ENCODE measurements at regions not wholly inside any gene's neighbourhood (a gene's known extent, or its start where the extent isn't known, plus 50 kb on each side); places are given as distances from the start of the nearest gene placed in this dataset.

DNA sequence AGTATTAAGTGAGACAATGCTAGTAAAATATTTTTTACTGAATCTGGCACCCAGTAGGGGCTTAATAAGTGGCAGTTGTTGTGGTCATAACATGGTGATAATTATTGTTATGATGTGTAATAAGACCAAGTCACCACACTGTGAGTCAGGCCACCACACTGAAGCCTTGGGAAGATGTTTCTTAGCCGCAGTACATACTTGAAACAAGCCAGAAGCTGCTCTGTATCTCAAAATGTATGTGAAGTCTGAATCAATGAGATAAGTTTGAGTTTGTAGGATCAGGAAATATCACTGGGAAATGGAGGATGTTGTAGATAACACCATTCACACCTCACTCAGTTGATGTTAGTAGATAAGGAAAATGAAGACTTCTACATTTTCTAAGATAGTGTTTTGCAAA lies 51.3 kb upstream of the PTPN3 start:
- TF ChIP-seq, protein P1, sequence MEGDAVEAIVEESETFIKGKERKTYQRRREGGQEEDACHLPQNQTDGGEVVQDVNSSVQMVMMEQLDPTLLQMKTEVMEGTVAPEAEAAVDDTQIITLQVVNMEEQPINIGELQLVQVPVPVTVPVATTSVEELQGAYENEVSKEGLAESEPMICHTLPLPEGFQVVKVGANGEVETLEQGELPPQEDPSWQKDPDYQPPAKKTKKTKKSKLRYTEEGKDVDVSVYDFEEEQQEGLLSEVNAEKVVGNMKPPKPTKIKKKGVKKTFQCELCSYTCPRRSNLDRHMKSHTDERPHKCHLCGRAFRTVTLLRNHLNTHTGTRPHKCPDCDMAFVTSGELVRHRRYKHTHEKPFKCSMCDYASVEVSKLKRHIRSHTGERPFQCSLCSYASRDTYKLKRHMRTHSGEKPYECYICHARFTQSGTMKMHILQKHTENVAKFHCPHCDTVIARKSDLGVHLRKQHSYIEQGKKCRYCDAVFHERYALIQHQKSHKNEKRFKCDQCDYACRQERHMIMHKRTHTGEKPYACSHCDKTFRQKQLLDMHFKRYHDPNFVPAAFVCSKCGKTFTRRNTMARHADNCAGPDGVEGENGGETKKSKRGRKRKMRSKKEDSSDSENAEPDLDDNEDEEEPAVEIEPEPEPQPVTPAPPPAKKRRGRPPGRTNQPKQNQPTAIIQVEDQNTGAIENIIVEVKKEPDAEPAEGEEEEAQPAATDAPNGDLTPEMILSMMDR (IDR thresholded peaks at IDR 0.05 in 4 of 5, conservative IDR thresholded peaks at IDR 0.05 in 1 of 5) = no peak
- TF ChIP-seq POLR2A (IDR thresholded peaks at IDR 0.05) = no peak

Measured in gastrocnemius medialis (tissue), 4 donors.